CD14-positive monocyte (primary cell): ENCODE measurements at regions not wholly inside any gene's neighbourhood (a gene's known extent, or its start where the extent isn't known, plus 50 kb on each side); places are given as distances from the start of the nearest gene placed in this dataset.

Experiments
- DNase-seq, 3 donors: peaks; one replicate each; pipeline ENCODE4 v3.0.0-alpha.2; 2011 to 2022
- H2AFZ ChIP-seq: 2 replicates; pipeline ENCODE4 v1.6.0; 2012; ENCODE audit warnings: mild to moderate bottlenecking, low read depth, low read length, inconsistent platforms; ENCODE audit not compliant: insufficient read depth, poor library complexity, severe bottlenecking
- H3K27ac ChIP-seq, 2 donors: 1 replicate in 1 of 2; 2 replicates in 1 of 2; pipeline ENCODE4 v1.5.1; 2012 to 2013; ENCODE audit warnings: low read length in 2 of 2, control low read depth in 1 of 2, inconsistent platforms in 1 of 2, low read depth in 1 of 2, mild to moderate bottlenecking in 1 of 2
- H3K27me3 ChIP-seq, 2 donors: one replicate each; pipeline versions ENCODE4 v1.6.0 to v1.6.1; 2011 to 2013; ENCODE audit warnings: low read length in 2 of 2; ENCODE audit not compliant: control insufficient read depth in 2 of 2, insufficient read depth in 2 of 2
- H3K36me3 ChIP-seq, 2 donors: replicated peaks in 1 of 2; 1 replicate in 1 of 2; 2 replicates in 1 of 2; pipeline versions ENCODE4 v1.5.1 to v1.6.1; 2012 to 2013; ENCODE audit warnings: low read length in 2 of 2, control low read depth in 1 of 2, inconsistent platforms in 1 of 2, mild to moderate bottlenecking in 1 of 2; ENCODE audit not compliant: insufficient read depth in 2 of 2, control insufficient read depth in 1 of 2
- H3K4me1 ChIP-seq, 2 donors: 1 replicate in 1 of 2; 2 replicates in 1 of 2; pipeline versions ENCODE4 v1.5.1 to v1.6.1; 2012 to 2013; ENCODE audit warnings: low read length in 2 of 2, control low read depth in 1 of 2, inconsistent platforms in 1 of 2, mild to moderate bottlenecking in 1 of 2, moderate library complexity in 1 of 2; ENCODE audit not compliant: insufficient read depth in 2 of 2, control insufficient read depth in 1 of 2
- H3K4me2 ChIP-seq: replicated peaks from 2 replicates; pipeline ENCODE3; 2012; ENCODE audit warnings: low read length, moderate library complexity, mild to moderate bottlenecking; ENCODE audit not compliant: poor library complexity, severe bottlenecking; ENCODE audit errors: extremely low read depth
- H3K4me3 ChIP-seq, 3 experiments: fragments of 200-600 bp in 1 of 3; sonication (generic) in 1 of 3; replicated peaks in 1 of 3; 1 replicate in 2 of 3; 2 replicates in 1 of 3; pipeline ENCODE4 v1.5.1; 2011 to 2013; ENCODE audit warnings: low read length in 3 of 3, mild to moderate bottlenecking in 3 of 3, control low read depth in 2 of 3, low read depth in 2 of 3, inconsistent platforms in 1 of 3, moderate library complexity in 1 of 3
- H3K79me2 ChIP-seq: 2 replicates; pipeline ENCODE4 v1.6.0; 2012; ENCODE audit warnings: mild to moderate bottlenecking, control low read depth, inconsistent platforms, low read length, moderate library complexity; ENCODE audit not compliant: insufficient read depth
- H3K9ac ChIP-seq: 2 replicates; pipeline ENCODE4 v1.6.0; 2017; ENCODE audit warnings: low read length, mild to moderate bottlenecking; ENCODE audit not compliant: insufficient read depth, poor library complexity, severe bottlenecking
- H3K9me3 ChIP-seq, 2 donors: replicated peaks in 1 of 2; 1 replicate in 1 of 2; 2 replicates in 1 of 2; pipeline versions ENCODE4 v1.5.1 to v1.6.1; 2012 to 2013; ENCODE audit warnings: low read length in 2 of 2, control low read depth in 1 of 2; ENCODE audit not compliant: control insufficient read depth in 1 of 2, insufficient read depth in 1 of 2
- H4K20me1 ChIP-seq: 2 replicates; pipeline ENCODE4 v1.6.0; 2012; ENCODE audit warnings: mild to moderate bottlenecking, low read length, control low read depth, moderate library complexity; ENCODE audit not compliant: insufficient read depth
- H3K27ac Mint-ChIP-seq, 7 donors: one replicate each; pipeline ENCODE4 v1.8.0; 2020; ENCODE audit warnings: mild to moderate bottlenecking in 7 of 7, mixed read lengths in 7 of 7, moderate library complexity in 6 of 7, inconsistent platforms in 2 of 7
- H3K27me3 Mint-ChIP-seq, 3 donors: one replicate each; pipeline ENCODE4 v1.8.0; 2021 to 2022; ENCODE audit warnings: low read depth in 3 of 3, mild to moderate bottlenecking in 3 of 3, mixed read lengths in 3 of 3, moderate library complexity in 3 of 3, inconsistent platforms in 1 of 3
- H3K36me3 Mint-ChIP-seq, 2 donors: one replicate each; pipeline ENCODE4 v1.8.0; 2020; ENCODE audit warnings: mixed read lengths in 2 of 2, inconsistent platforms in 1 of 2, mild to moderate bottlenecking in 1 of 2
- H3K4me1 Mint-ChIP-seq: one replicate; pipeline ENCODE4 v1.8.0; 2020; ENCODE audit warnings: mild to moderate bottlenecking, mixed read lengths
- H3K4me3 Mint-ChIP-seq, 2 donors: one replicate each; pipeline ENCODE4 v1.8.0; 2020; ENCODE audit warnings: mild to moderate bottlenecking in 2 of 2, mixed read lengths in 2 of 2, moderate library complexity in 1 of 2
- H3K9me3 Mint-ChIP-seq, 7 donors: one replicate each; pipeline ENCODE4 v1.8.0; 2020 to 2022; ENCODE audit warnings: mixed read lengths in 7 of 7, mild to moderate bottlenecking in 6 of 7, moderate library complexity in 6 of 7, inconsistent platforms in 2 of 7
- CTCF ChIP-seq: fragments of 200-600 bp; IDR thresholded peaks from one replicate; pipeline ENCODE4 v1.8.0; 2022; ENCODE audit warnings: antibody characterized with exemption, mild to moderate bottlenecking
- WGBS: methylation state at CpG from one replicate; pipeline ENCODE4 v1.1.5; 2013; ENCODE audit warnings: missing lambda C conversion rate; ENCODE audit not compliant: insufficient coverage; 5-methylcytosine and 5-hydroxymethylcytosine counted together
- intact Hi-C, 2 donors: fragments of 100-400 bp; cut with micrococcal nuclease; formaldehyde crosslinking; loops; one replicate each; pipeline versions ENCODE4 v1.15.0 to v1.15.1; 2023

- no peak overlapping the region for H3K9ac ChIP-seq
- H3K27me3 Mint-ChIP-seq = peaks cover 0 to 2% (median 0%) of the 10 kb centered on the region in 3 donors
- H4K20me1 ChIP-seq = no peaks in the 10 kb centered on the region
- H3K4me1 ChIP-seq = no peaks in the 10 kb centered on the region
- DNase-seq = no peak
- no peaks in the 10 kb centered on the region for H3K36me3 ChIP-seq
- no peak overlapping the region for H3K27ac ChIP-seq
- H3K27me3 ChIP-seq = no peaks in the 10 kb centered on the region
- TF ChIP-seq CTCF = no peak
- no peak overlapping the region for H2AFZ ChIP-seq
- no peaks in the 10 kb centered on the region for H3K4me1 Mint-ChIP-seq
- no peaks in the 10 kb centered on the region for H3K36me3 Mint-ChIP-seq
- no peak overlapping the region for H3K4me3 ChIP-seq
- no peak overlapping the region for H3K4me2 ChIP-seq
- peaks cover 0 to 4% (median 0%) of the 10 kb centered on the region in 7 donors for H3K9me3 Mint-ChIP-seq
- no peaks in the 10 kb centered on the region for H3K9me3 ChIP-seq
- H3K27ac Mint-ChIP-seq = no peak overlapping the region
- intact Hi-C loops = no loop called here
- H3K79me2 ChIP-seq = no peaks in the 10 kb centered on the region
- no peak overlapping the region for H3K4me3 Mint-ChIP-seq
These were observed 830.6 kb downstream of the SLC4A3 start for GRCh38 chr2:220458051-220458450.

- no peak overlapping the region for H3K27ac ChIP-seq
- peaks cover 0 to 2% (median 0%) of the 10 kb centered on the region in 3 donors for H3K27me3 Mint-ChIP-seq
- H3K9me3 ChIP-seq = no peaks in the 10 kb centered on the region
- no peak for DNase-seq
- H3K4me2 ChIP-seq = no peak overlapping the region
- no peaks in the 10 kb centered on the region for H3K36me3 ChIP-seq
- H3K36me3 Mint-ChIP-seq = no peaks in the 10 kb centered on the region
- no peak overlapping the region for H3K9ac ChIP-seq
- H3K27me3 ChIP-seq = no peaks in the 10 kb centered on the region
- H2AFZ ChIP-seq = no peak overlapping the region
- peaks cover 0 to 4% (median 0%) of the 10 kb centered on the region in 7 donors for H3K9me3 Mint-ChIP-seq
- no peak for TF ChIP-seq CTCF
- no peak overlapping the region for H3K27ac Mint-ChIP-seq
- H3K4me3 Mint-ChIP-seq = no peak overlapping the region
- H3K79me2 ChIP-seq = no peaks in the 10 kb centered on the region
- H4K20me1 ChIP-seq = no peaks in the 10 kb centered on the region
- no peaks in the 10 kb centered on the region for H3K4me1 Mint-ChIP-seq
- no CpG with 5 or more reads among the region's 4 CpGs for WGBS
- intact Hi-C loops = no loop called here
- no peak overlapping the region for H3K4me3 ChIP-seq
- H3K4me1 ChIP-seq = no peaks in the 10 kb centered on the region
These were observed 833.0 kb downstream of the SLC4A3 start for GRCh38 chr2:220460257-220460985.
